Esophagus muscularis mucosa (tissue), 3 donors: ENCODE measurements at regions not wholly inside any gene's neighbourhood (a gene's known extent, or its start where the extent isn't known, plus 50 kb on each side); places are given as distances from the start of the nearest gene placed in this dataset.

ENCODE experiments used
- CTCF ChIP-seq, 3 experiments: fragments of 200-600 bp in 2 of 3; fragments of 450-650 bp in 1 of 3; sonication (generic) in 2 of 3; IDR thresholded peaks; one replicate each; pipeline ENCODE4 v1.5.1; 2017 to 2019; ENCODE audit warnings: antibody characterized with exemption in 3 of 3, mild to moderate bottlenecking in 2 of 3, moderate library complexity in 1 of 3
- POLR2A ChIP-seq: fragments of 450-650 bp; IDR thresholded peaks from one replicate; pipeline ENCODE4 v1.6.1; 2017; ENCODE audit warnings: antibody characterized with exemption, moderate library complexity, mild to moderate bottlenecking, low read depth

- TF ChIP-seq POLR2A (no peak), CTCF (IDR thresholded peaks at IDR 0.05) (no peak)
These were observed 342.3 kb upstream of the TMEFF2 start for GRCh38 chr2:192536922-192537624.
